SH-SY5Y (cell line): ENCODE measurements at regions not wholly inside any gene's neighbourhood (a gene's known extent, or its start where the extent isn't known, plus 50 kb on each side); places are given as distances from the start of the nearest gene placed in this dataset.

Experiments
- GATA2 ChIP-seq: IDR thresholded peaks from 2 replicates; pipeline ENCODE4 v1.6.1; 2011; ENCODE audit warnings: mild to moderate bottlenecking, low read depth, low read length
- GATA3 ChIP-seq: IDR thresholded peaks from 2 replicates; pipeline ENCODE4 v1.6.1; 2011; ENCODE audit warnings: low read depth, mild to moderate bottlenecking, low read length, moderate library complexity

DNA sequence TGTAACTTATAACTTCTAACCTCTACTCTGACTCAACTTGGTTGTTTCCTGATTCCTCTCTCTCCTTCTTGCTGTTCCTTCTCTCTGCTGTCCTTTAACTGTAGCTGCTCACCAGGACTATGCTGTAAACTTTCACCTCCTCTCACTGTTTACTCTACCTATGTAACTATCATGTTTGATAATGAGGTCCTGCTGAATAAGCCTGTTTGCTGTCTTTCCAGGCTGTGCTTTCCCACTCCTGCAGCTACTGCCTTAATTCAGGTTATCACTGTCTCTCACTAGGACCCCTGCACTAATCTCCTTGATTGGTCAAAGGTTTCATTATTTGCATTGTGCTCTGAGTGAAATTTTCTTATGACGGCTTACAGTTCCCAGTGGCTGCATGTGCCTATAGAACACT lies 633.9 kb upstream of the PTBP2 start:
- TF ChIP-seq GATA2 (no peak), GATA3 (no peak)
